SK-N-SH treated with all-trans-retinoic acid at 6 μM for 48 hours (cell line): ENCODE measurements at regions not wholly inside any gene's neighbourhood (a gene's known extent, or its start where the extent isn't known, plus 50 kb on each side); places are given as distances from the start of the nearest gene placed in this dataset.

Source experiments
- ATAC-seq: fragments of 200-7000 bp; cut with Tn5 transposase; 3 replicates; pipeline ENCODE4 v1.9.1; 2020; ENCODE audit warnings: mild to moderate bottlenecking, moderate library complexity
- ARNTL ChIP-seq: fragments of 450-650 bp; formaldehyde crosslinking; IDR thresholded peaks from 2 replicates; pipeline ENCODE4 v1.5.0; 2020; ENCODE audit warnings: low read depth, mild to moderate bottlenecking, moderate library complexity, borderline replicate concordance
- CREB5 ChIP-seq: fragments of 250-450 bp; sonication (Bioruptor Pico); IDR thresholded peaks from 2 replicates; pipeline ENCODE4 v1.5.1; 2020; ENCODE audit warnings: low read depth, mild to moderate bottlenecking, moderate library complexity
- CSDC2 ChIP-seq: fragments of 250-450 bp; sonication (Bioruptor Pico); IDR thresholded peaks from 2 replicates; pipeline ENCODE4 v1.5.0; 2020; ENCODE audit warnings: mild to moderate bottlenecking, moderate library complexity
- CSRNP3 ChIP-seq: fragments of 250-450 bp; sonication (Bioruptor Pico); IDR thresholded peaks from 2 replicates; pipeline ENCODE4 v1.5.1; 2021; ENCODE audit warnings: mild to moderate bottlenecking, moderate library complexity
- ESRRG ChIP-seq: fragments of 250-450 bp; sonication (Bioruptor Pico); IDR thresholded peaks from 2 replicates; pipeline ENCODE4 v1.6.1; 2021; ENCODE audit warnings: mild to moderate bottlenecking
- GLIS3 ChIP-seq: fragments of 250-450 bp; sonication (Bioruptor Pico); IDR thresholded peaks from 2 replicates; pipeline ENCODE4 v1.5.0; 2020; ENCODE audit warnings: mild to moderate bottlenecking, moderate library complexity
- ISL1 ChIP-seq: fragments of 250-450 bp; sonication (Bioruptor Pico); IDR thresholded peaks from 2 replicates; pipeline ENCODE4 v2.1.2; 2022; ENCODE audit warnings: mild to moderate bottlenecking, moderate library complexity
- POU6F1 ChIP-seq: fragments of 250-450 bp; sonication (Bioruptor Pico); IDR thresholded peaks from 2 replicates; pipeline ENCODE4 v1.8.0; 2021; ENCODE audit warnings: low read depth, mild to moderate bottlenecking, moderate library complexity, borderline replicate concordance
- PPARA ChIP-seq: fragments of 250-450 bp; sonication (Bioruptor Pico); IDR thresholded peaks from 2 replicates; pipeline ENCODE4 v1.5.0; 2020; ENCODE audit warnings: mild to moderate bottlenecking, borderline replicate concordance
- RARB ChIP-seq: fragments of 250-450 bp; sonication (Bioruptor Pico); IDR thresholded peaks from 2 replicates; pipeline ENCODE4 v1.8.0; 2021; ENCODE audit warnings: mild to moderate bottlenecking, moderate library complexity
- SNAI2 ChIP-seq: fragments of 250-450 bp; sonication (Bioruptor Pico); IDR thresholded peaks from 2 replicates; pipeline ENCODE4 v1.5.0; 2020; ENCODE audit warnings: mild to moderate bottlenecking, moderate library complexity
- TCF4 ChIP-seq: fragments of 250-450 bp; sonication (Bioruptor Pico); IDR thresholded peaks from 2 replicates; pipeline ENCODE4 v1.8.0; 2021; ENCODE audit warnings: mild to moderate bottlenecking, moderate library complexity, borderline replicate concordance
- TOX ChIP-seq: fragments of 250-450 bp; sonication (Bioruptor Pico); IDR thresholded peaks from 2 replicates; pipeline ENCODE4 v1.8.0; 2021; ENCODE audit warnings: mild to moderate bottlenecking, moderate library complexity, borderline replicate concordance
- TSHZ2 ChIP-seq: fragments of 250-450 bp; sonication (Bioruptor Pico); IDR thresholded peaks from 2 replicates; pipeline ENCODE4 v1.5.0; 2020; ENCODE audit warnings: mild to moderate bottlenecking, moderate library complexity
- ZC3H10 ChIP-seq: fragments of 250-450 bp; sonication (Bioruptor Pico); IDR thresholded peaks from 2 replicates; pipeline ENCODE4 v1.5.1; 2021; ENCODE audit warnings: mild to moderate bottlenecking, moderate library complexity
- ZFP3 ChIP-seq: fragments of 250-450 bp; sonication (Bioruptor Pico); IDR thresholded peaks from 2 replicates; pipeline ENCODE4 v1.5.0; 2020; ENCODE audit warnings: mild to moderate bottlenecking, moderate library complexity
- ZFP30 ChIP-seq: fragments of 450-650 bp; formaldehyde crosslinking; IDR thresholded peaks from 2 replicates; pipeline ENCODE4 v1.5.0; 2022; ENCODE audit warnings: mild to moderate bottlenecking, moderate library complexity
- ZNF565 ChIP-seq: fragments of 450-650 bp; formaldehyde crosslinking; conservative IDR thresholded peaks from 2 replicates; pipeline ENCODE4 v1.5.0; 2020; ENCODE audit warnings: low read depth, mild to moderate bottlenecking, moderate library complexity
- ZNF8 ChIP-seq: fragments of 450-650 bp; formaldehyde crosslinking; IDR thresholded peaks from 2 replicates; pipeline ENCODE4 v1.5.0; 2020; ENCODE audit warnings: mild to moderate bottlenecking, moderate library complexity

GRCh38 chr14:60575008-60575407, 66.1 kb downstream of the SIX6 start:
- no peak for ATAC-seq

GRCh38 chr14:60585676-60586075, 63.6 kb downstream of the SIX1 start:
- no peak for ATAC-seq

More at GRCh38 chr14:60575008-60575407, 66.1 kb downstream of the SIX6 start:
- TF ChIP-seq ISL1 (CRISPR knock-in tag) (no peak), ZFP30 (no peak), ZNF8 (CRISPR knock-in tag) (no peak), SNAI2 (no peak), TOX (CRISPR knock-in tag) (no peak), PPARA (CRISPR knock-in tag) (no peak), ZC3H10 (no peak), ZNF565 (no peak)
- TF ChIP-seq, all 23 proteins: peak for 0

GRCh38 chr14:60589442-60589841, 59.8 kb downstream of the SIX1 start:
- TF ChIP-seq CSRNP3 (CRISPR knock-in tag), result no peak
- TF ChIP-seq ZNF565, result no peak
- TF ChIP-seq TSHZ2, result no peak
- TF ChIP-seq ISL1 (CRISPR knock-in tag), result no peak
- no peak for TF ChIP-seq RARB (CRISPR knock-in tag)
- TF ChIP-seq GLIS3, result no peak
- no peak for TF ChIP-seq SNAI2
- no peak for TF ChIP-seq ZNF8 (CRISPR knock-in tag)
- no peak for TF ChIP-seq CSDC2
- no peak for TF ChIP-seq POU6F1 (CRISPR knock-in tag)
- no peak for TF ChIP-seq ESRRG (CRISPR knock-in tag)
- TF ChIP-seq PPARA (CRISPR knock-in tag), result no peak
- TF ChIP-seq TOX (CRISPR knock-in tag), result no peak
- TF ChIP-seq ARNTL (CRISPR knock-in tag), result no peak
- ATAC-seq, result no peak

More at GRCh38 chr14:60585676-60586075, 63.6 kb downstream of the SIX1 start:
- TF ChIP-seq GLIS3 (no peak), ARNTL (CRISPR knock-in tag) (no peak), ESRRG (CRISPR knock-in tag) (no peak), ISL1 (CRISPR knock-in tag) (no peak), ZNF8 (CRISPR knock-in tag) (no peak), SNAI2 (no peak), ZNF565 (no peak), PPARA (CRISPR knock-in tag) (no peak), ZFP3 (no peak), CSRNP3 (CRISPR knock-in tag) (no peak), ZFP30 (no peak), CSDC2 (no peak), TCF4 (CRISPR knock-in tag) (no peak), CREB5 (no peak), RARB (CRISPR knock-in tag) (no peak)

- no peak for TF ChIP-seq ARNTL (CRISPR knock-in tag)
- TF ChIP-seq ISL1 (CRISPR knock-in tag), result no peak
- no peak for TF ChIP-seq POU6F1 (CRISPR knock-in tag)
- no peak for TF ChIP-seq ZFP30
- no peak for TF ChIP-seq CREB5
- no peak for TF ChIP-seq ESRRG (CRISPR knock-in tag)
- TF ChIP-seq TOX (CRISPR knock-in tag), result no peak
- no peak for TF ChIP-seq CSDC2
- peak; percentile 75 for ATAC-seq
Measured at GRCh38 chr14:60590991-60591414, 58.3 kb downstream of the SIX1 start.
